IMR-90 (cell line): ENCODE measurements at regions not wholly inside any gene's neighbourhood (a gene's known extent, or its start where the extent isn't known, plus 50 kb on each side); places are given as distances from the start of the nearest gene placed in this dataset.

Source experiments
- ATAC-seq: fragments of 200-7000 bp; cut with Tn5 transposase; 2 replicates; pipeline ENCODE4 v1.9.1; 2020; ENCODE audit warnings: low read depth, mild to moderate bottlenecking, moderate library complexity
- BruUV-seq: library from RNA; stranded (reverse); fragments of 400-500 nt; replicated peaks from 2 replicates; lab custom pipeline; 2021; lab: Mats Ljungman, UMichigan
- CTCF ChIA-PET: fragments of 300-600 bp; formaldehyde crosslinking; extraction: SDS; loops from one replicate; lab custom pipeline; 2021; ENCODE audit warnings: antibody characterized with exemption; lab: Yijun Ruan, JAX
- POLR2A ChIA-PET: fragments of 300-600 bp; sonication (Branson Sonifier 250); formaldehyde crosslinking; loops from one replicate; lab custom pipeline; 2022; ENCODE audit warnings: antibody characterized with exemption; ENCODE audit not compliant: unreplicated experiment; lab: Charles Lee
- DNase-seq: peaks from one replicate; pipeline ENCODE4 v3.0.0; 2013
- H2AFZ ChIP-seq: replicated peaks from 2 replicates; pipeline ENCODE3; 2013; ENCODE audit warnings: low read length, mild to moderate bottlenecking; ENCODE audit not compliant: poor library complexity
- H2AK5ac ChIP-seq: 2 replicates; pipeline ENCODE4 v1.6.1; 2013; ENCODE audit warnings: low read depth, low read length, inconsistent platforms
- H2AK9ac ChIP-seq: replicated peaks from 2 replicates; pipeline ENCODE3; 2013; ENCODE audit warnings: mild to moderate bottlenecking, low read depth, low read length, moderate library complexity; ENCODE audit not compliant: poor library complexity
- H2BK120ac ChIP-seq: 2 replicates; pipeline ENCODE4 v1.6.1; 2013; ENCODE audit warnings: low read depth, low read length, inconsistent platforms
- H2BK15ac ChIP-seq: 3 replicates; pipeline ENCODE4 v1.6.1; 2013; ENCODE audit warnings: low read depth, low read length, inconsistent platforms
- H2BK20ac ChIP-seq: 2 replicates; pipeline ENCODE4 v1.6.1; 2013; ENCODE audit warnings: low read depth, mild to moderate bottlenecking, inconsistent platforms, low read length, moderate library complexity
- H2BK5ac ChIP-seq: 2 replicates; pipeline ENCODE4 v1.6.1; 2013; ENCODE audit warnings: mild to moderate bottlenecking, low read depth, low read length, inconsistent platforms; ENCODE audit not compliant: poor library complexity, severe bottlenecking
- H3K14ac ChIP-seq: replicated peaks from 2 replicates; pipeline ENCODE4 v1.6.1; 2013; ENCODE audit warnings: low read depth, low read length, inconsistent platforms
- H3K18ac ChIP-seq: 2 replicates; pipeline ENCODE4 v1.6.1; 2013; ENCODE audit warnings: low read depth, low read length, control low read depth
- H3K23ac ChIP-seq: 2 replicates; pipeline ENCODE4 v1.6.1; 2013; ENCODE audit warnings: low read depth, low read length, inconsistent platforms
- H3K27ac ChIP-seq: 2 replicates; pipeline ENCODE4 v1.5.1; 2013; ENCODE audit warnings: mild to moderate bottlenecking, control low read depth, low read length; ENCODE audit not compliant: insufficient read depth
- H3K27me3 ChIP-seq: 2 replicates; pipeline ENCODE4 v1.6.1; 2013; ENCODE audit warnings: low read length; ENCODE audit not compliant: control insufficient read depth, insufficient read depth
- H3K36me3 ChIP-seq: 2 replicates; pipeline ENCODE4 v1.6.1; 2013; ENCODE audit warnings: low read length, mixed read lengths; ENCODE audit not compliant: control insufficient read depth, insufficient read depth
- H3K4ac ChIP-seq: 2 replicates; pipeline ENCODE4 v1.6.1; 2013; ENCODE audit warnings: low read depth, low read length, inconsistent platforms
- H3K4me1 ChIP-seq: 2 replicates; pipeline ENCODE4 v1.6.1; 2013; ENCODE audit warnings: low read length, mixed read lengths; ENCODE audit not compliant: control insufficient read depth, insufficient read depth
- H3K4me2 ChIP-seq: 2 replicates; pipeline ENCODE4 v1.6.1; 2013; ENCODE audit warnings: low read depth, mild to moderate bottlenecking, control low read depth, low read length, moderate library complexity
- H3K4me3 ChIP-seq: 2 replicates; pipeline ENCODE4 v1.5.1; 2013; ENCODE audit warnings: low read depth, mild to moderate bottlenecking, control low read depth, low read length, moderate library complexity; ENCODE audit not compliant: insufficient read depth
- H3K56ac ChIP-seq: 2 replicates; pipeline ENCODE4 v1.6.1; 2013; ENCODE audit warnings: low read length, inconsistent platforms; ENCODE audit not compliant: insufficient read depth; ENCODE audit errors: extremely low read depth
- H3K79me1 ChIP-seq, 2 experiments: 2 replicates each; pipeline ENCODE4 v1.6.1; 2013; ENCODE audit warnings: low read length in 2 of 2, inconsistent platforms in 1 of 2, low read depth in 1 of 2
- H3K9ac ChIP-seq: 2 replicates; pipeline ENCODE4 v1.6.1; 2013; ENCODE audit warnings: low read depth, low read length, control low read depth
- H3K9me1 ChIP-seq: 2 replicates; pipeline ENCODE4 v1.6.1; 2013; ENCODE audit warnings: low read length, inconsistent platforms; ENCODE audit not compliant: insufficient read depth
- H3K9me3 ChIP-seq: 2 replicates; pipeline ENCODE4 v1.6.1; 2013; ENCODE audit warnings: low read length; ENCODE audit not compliant: control insufficient read depth, insufficient read depth
- H4K20me1 ChIP-seq: 2 replicates; pipeline ENCODE4 v1.6.1; 2013; ENCODE audit warnings: low read length, inconsistent platforms; ENCODE audit not compliant: insufficient read depth
- H4K5ac ChIP-seq: 2 replicates; pipeline ENCODE4 v1.6.1; 2013; ENCODE audit warnings: mild to moderate bottlenecking, low read depth, low read length, control low read depth
- H4K8ac ChIP-seq, 2 experiments: 2 replicates each; pipeline ENCODE4 v1.6.1; 2013; ENCODE audit warnings: low read depth in 2 of 2, low read length in 2 of 2, control low read depth in 1 of 2, inconsistent platforms in 1 of 2
- H4K91ac ChIP-seq: 2 replicates; pipeline ENCODE4 v1.6.1; 2013; ENCODE audit warnings: low read depth, low read length, inconsistent platforms; ENCODE audit not compliant: insufficient read depth
- MAFK ChIP-seq: IDR thresholded peaks from 2 replicates; pipeline ENCODE4 v1.6.1; 2012; ENCODE audit warnings: low read depth, low read length, improper control_type of control experiment
- MAZ ChIP-seq: IDR thresholded peaks from 2 replicates; pipeline ENCODE4 v1.6.1; 2012; ENCODE audit warnings: low read depth, mild to moderate bottlenecking, low read length, improper control_type of control experiment, moderate library complexity, borderline replicate concordance
- WGBS, 2 experiments: methylation state at CpG; one replicate each; pipeline versions ENCODE4 v1.1.5 to v1.1.7; 2013; ENCODE audit warnings: missing lambda C conversion rate in 2 of 2; ENCODE audit not compliant: insufficient read length in 1 of 2; ENCODE audit errors: extremely low coverage in 2 of 2; 5-methylcytosine and 5-hydroxymethylcytosine counted together
- dilution Hi-C: fragments of 300-500 bp; cut with HindIII; formaldehyde crosslinking; loops from one replicate; pipeline ENCODE4 v1.14.3; 2018; ENCODE audit warnings: low sequenced_read_pairs; ENCODE audit not compliant: unreplicated experiment
- in situ Hi-C: fragments of 300-500 bp; cut with MboI; formaldehyde crosslinking; loops from 3 replicates; pipeline ENCODE4 v1.14.3; 2019; ENCODE audit warnings: low sequenced_read_pairs, inconsistent platforms, mixed read lengths
- intact Hi-C: fragments of 100-400 bp; cut with micrococcal nuclease; formaldehyde crosslinking; loops from 2 replicates; pipeline ENCODE4 v1.10.0; 2022

- Histone ChIP-seq H3K79me1 (no peaks in the 10 kb centered on the region), H3K4me2 (no peak overlapping the region), H3K14ac (no peak overlapping the region), H3K4me3 (no peak overlapping the region), H4K91ac (no peak overlapping the region), H3K36me3 (no peaks in the 10 kb centered on the region), H3K4me1 (peaks cover 7% of the 10 kb centered on the region), H3K23ac (no peak overlapping the region), H3K27ac (no peak overlapping the region), H2BK20ac (no peak overlapping the region), H2AK5ac (no peak overlapping the region), H3K9ac (no peak overlapping the region), H4K5ac (no peak overlapping the region), H2BK15ac (no peak overlapping the region), H4K20me1 (no peaks in the 10 kb centered on the region), H3K18ac (no peak overlapping the region), H3K9me1 (peaks cover 4% of the 10 kb centered on the region), H2BK5ac (peak overlapping the region; percentile 66), H3K4ac (no peak overlapping the region), H3K27me3 (no peaks in the 10 kb centered on the region), H2AFZ (no peak overlapping the region), H4K8ac (no peak overlapping the region), H2BK120ac (no peak overlapping the region), H3K9me3 (no peaks in the 10 kb centered on the region), H3K56ac (no peak overlapping the region), H2AK9ac (no peak overlapping the region)
- POLR2A ChIA-PET, result no interaction called here
- no TSS peak for BruUV-seq
- WGBS, 2 experiments, result no CpG with 5 or more reads among the region's 2 CpGs
- CTCF ChIA-PET, result no interaction called here
- dilution Hi-C loops, result no loop called here
- in situ Hi-C loops, result no loop called here
- intact Hi-C loops, result no loop called here
- peak; percentile 57 for TF ChIP-seq MAFK
- no peak for TF ChIP-seq MAZ
- ATAC-seq (peak; percentile 92), DNase-seq (peak; percentile 85)
These were observed 230.6 kb upstream of the PLEKHG7 start for GRCh38 chr12:92472201-92472600.
